HepG2 (cell line): ENCODE measurements at regions not wholly inside any gene's neighbourhood (a gene's known extent, or its start where the extent isn't known, plus 50 kb on each side); places are given as distances from the start of the nearest gene placed in this dataset.
A peak's percentile ranks its signal among the peaks of the same experiment; 100 is the strongest.

ENCODE experiments used
- ATAC-seq: fragments of 200-7000 bp; cut with Tn5 transposase; 3 replicates; pipeline ENCODE4 v1.9.1; 2020; ENCODE audit warnings: mild to moderate bottlenecking, moderate library complexity
- BruUV-seq: library from RNA; stranded (reverse); fragments of 400-500 nt; replicated peaks from 2 replicates; lab custom pipeline; 2021; lab: Mats Ljungman, UMichigan
- CTCF ChIA-PET: fragments of 300-600 bp; formaldehyde crosslinking; extraction: SDS; loops from one replicate; lab custom pipeline; 2021; ENCODE audit warnings: low total read pairs, inconsistent platforms, low intra/inter-chr PET ratio; lab: Yijun Ruan, JAX
- POLR2A ChIA-PET: fragments of 350-600 bp; sonication (Branson Sonifier 250); formaldehyde crosslinking; loops from one replicate; lab custom pipeline; 2020; ENCODE audit warnings: antibody characterized with exemption, inconsistent platforms; lab: Yijun Ruan, JAX
- DNase-seq: peaks from one replicate; pipeline ENCODE4 v3.0.0-alpha.2; 2015; ENCODE audit warnings: low spot score
- FAIRE-seq: peaks from 3 replicates; lab custom pipeline; 2011; peaks lifted over from hg19 to GRCh38; lab: Jason Lieb, UNC
- H2AFZ ChIP-seq: one replicate; pipeline ENCODE4 v1.6.1; 2011; ENCODE audit warnings: low read length, inconsistent platforms
- H3K27ac ChIP-seq: fragments of 300-600 bp; 3 replicates; pipeline ENCODE4 v1.8.0; 2011; ENCODE audit warnings: mixed run types, mild to moderate bottlenecking, mixed read lengths, low read length, inconsistent platforms; ENCODE audit not compliant: insufficient read depth; ENCODE audit errors: extremely low read length
- H3K27me3 ChIP-seq, 2 experiments: fragments of 200-600 bp in 1 of 2; 2 replicates in 1 of 2; 3 replicates in 1 of 2; pipeline versions ENCODE4 v1.6.0 to v1.8.0; 2011; ENCODE audit warnings: low read length in 2 of 2, mild to moderate bottlenecking in 2 of 2, moderate library complexity in 2 of 2, inconsistent platforms in 1 of 2; ENCODE audit not compliant: insufficient read depth in 2 of 2, control insufficient read depth in 1 of 2
- H3K36me3 ChIP-seq, 2 experiments: fragments of 200-600 bp in 1 of 2; replicated peaks in 1 of 2; 2 replicates in 1 of 2; 3 replicates in 1 of 2; pipeline versions ENCODE4 v1.5.1 to v1.8.0; 2011; ENCODE audit warnings: low read length in 2 of 2, inconsistent platforms in 1 of 2; ENCODE audit not compliant: insufficient read depth in 2 of 2, control insufficient read depth in 1 of 2
- H3K4me1 ChIP-seq: 2 replicates; pipeline ENCODE4 v1.5.1; 2012; ENCODE audit warnings: low read length, inconsistent platforms; ENCODE audit not compliant: insufficient read depth
- H3K4me2 ChIP-seq: 2 replicates; pipeline ENCODE4 v1.6.0; 2011; ENCODE audit warnings: low read depth, low read length, inconsistent platforms
- H3K4me3 ChIP-seq, 3 experiments: fragments of 200-600 bp in 1 of 3; sonication (generic), shearing (Covaris generic) in 1 of 3; replicated peaks in 1 of 3; 2 replicates each; pipeline ENCODE4 v1.5.1; 2011 to 2016; ENCODE audit warnings: low read length in 3 of 3, inconsistent platforms in 2 of 3, low read depth in 2 of 3, mild to moderate bottlenecking in 2 of 3, control low read depth in 1 of 3, mixed read lengths in 1 of 3; ENCODE audit not compliant: insufficient read depth in 1 of 3
- H3K79me2 ChIP-seq: one replicate; pipeline ENCODE4 v1.6.1; 2011; ENCODE audit warnings: low read length, inconsistent platforms; ENCODE audit not compliant: insufficient read depth
- H3K9ac ChIP-seq: 2 replicates; pipeline ENCODE4 v1.6.0; 2011; ENCODE audit warnings: mild to moderate bottlenecking, low read depth, low read length, inconsistent platforms; ENCODE audit not compliant: insufficient read depth
- H3K9me3 ChIP-seq: 2 replicates; pipeline ENCODE4 v1.5.1; 2012; ENCODE audit warnings: mild to moderate bottlenecking, low read length
- H4K20me1 ChIP-seq: 2 replicates; pipeline ENCODE4 v1.6.0; 2011; ENCODE audit warnings: inconsistent platforms, mild to moderate bottlenecking, low read length, moderate library complexity; ENCODE audit not compliant: insufficient read depth
- CEBPB ChIP-seq: IDR thresholded peaks from 2 replicates; pipeline ENCODE4 v1.6.1; 2011; ENCODE audit warnings: low read depth, low read length, improper control_type of control experiment, borderline replicate concordance
- FOXK1 ChIP-seq: sonication (generic); formaldehyde crosslinking; IDR thresholded peaks from 2 replicates; pipeline ENCODE4 v1.4.0; 2020; ENCODE audit warnings: low read depth, missing genetic modification reagents, borderline replicate concordance
- MAF1 ChIP-seq: sonication (generic); formaldehyde crosslinking; IDR thresholded peaks from 2 replicates; pipeline ENCODE4 v1.5.0; 2020; ENCODE audit warnings: missing genetic modification reagents, borderline replicate concordance
- XRCC5 ChIP-seq: fragments of 200-400 bp; formaldehyde crosslinking; optimal IDR thresholded peaks from 2 replicates; pipeline ENCODE3; 2017; ENCODE audit warnings: mild to moderate bottlenecking, low read length
- ZBTB44 ChIP-seq: sonication (generic); formaldehyde crosslinking; IDR thresholded peaks from 2 replicates; pipeline ENCODE4 v1.4.0; 2020; ENCODE audit warnings: missing genetic modification reagents
- ZNF274 ChIP-seq: sonication (generic); formaldehyde crosslinking; IDR thresholded peaks from 2 replicates; pipeline ENCODE4 v1.5.1; 2020; ENCODE audit warnings: mild to moderate bottlenecking, missing genetic modification reagents
- WGBS: methylation state at CpG from one replicate; pipeline ENCODE4 v1.1.6; 2017; ENCODE audit warnings: low lambda C conversion rate; 5-methylcytosine and 5-hydroxymethylcytosine counted together
- in situ Hi-C: cut with HindIII; loops from 2 replicates; pipeline ENCODE4 v1.10.0; 2017; ENCODE audit warnings: low pct_unique_long_range_greater_than_20kb; ENCODE audit not compliant: extremely low pct_ligation_motif_present
- intact Hi-C: fragments of 100-400 bp; cut with micrococcal nuclease; formaldehyde crosslinking; loops from one replicate; pipeline ENCODE4 v1.10.0; 2022; ENCODE audit not compliant: unreplicated experiment
- TF ChIP-seq, protein P1 (sequence below): IDR thresholded peaks from 2 replicates; pipeline ENCODE4 v1.6.1; 2016; ENCODE audit warnings: control low read depth
- TF ChIP-seq, protein P2 (sequence below): sonication (generic); formaldehyde crosslinking; IDR thresholded peaks from 2 replicates; pipeline ENCODE4 v1.8.1; 2023; ENCODE audit warnings: mild to moderate bottlenecking, inconsistent platforms, moderate library complexity, missing genetic modification reagents, borderline replicate concordance

- no peak for FAIRE-seq
- H3K4me1 ChIP-seq: no peaks in the 10 kb centered on the region
- WGBS: 8% methylated on average over 4 of the region's 5 CpGs
Measured at GRCh38 chr10:27373566-27374160, 130.4 kb upstream of the RAB18 start.

DNA sequence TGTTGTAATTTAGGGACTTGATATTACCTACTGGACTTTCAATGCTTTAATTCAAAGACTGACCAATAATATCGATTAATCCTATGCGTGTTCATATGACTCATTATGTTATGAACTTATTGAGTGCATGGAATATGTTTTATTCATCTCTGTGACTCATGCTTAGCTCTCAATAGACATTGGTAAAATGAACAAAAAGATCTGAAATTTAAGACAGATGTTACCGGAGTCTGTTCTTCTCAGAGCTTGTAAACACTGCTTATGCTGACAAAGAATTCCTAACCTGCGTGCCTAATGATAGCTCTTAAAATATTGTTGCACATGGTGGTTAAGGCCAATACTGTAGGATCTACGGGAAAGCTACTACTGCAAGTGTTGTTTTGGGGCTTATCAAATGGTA lies 131.5 kb upstream of the ACBD5 start:
- Histone ChIP-seq H3K4me2 (no peak overlapping the region), H3K27me3 (peaks cover 1 to 12% of the 10 kb centered on the region in 2 experiments; a peak in 1 of 5 replicates), H3K4me1 (no peaks in the 10 kb centered on the region), H3K27ac (no peak overlapping the region), H3K79me2 (no peaks in the 10 kb centered on the region), H3K9me3 (no peaks in the 10 kb centered on the region), H3K9ac (no peak overlapping the region), H3K36me3 (no peaks in the 10 kb centered on the region), H3K4me3 (no peak overlapping the region), H4K20me1 (no peaks in the 10 kb centered on the region), H2AFZ (no peak overlapping the region)
- intact Hi-C loops (no loop called here), in situ Hi-C loops (loop anchor here (25.0 kb wide), 1 partner anchor 1035 kb away; no protein-coding TSS in a partner anchor)
- ATAC-seq: no peak
- no peak for FAIRE-seq
- POLR2A ChIA-PET: no interaction called here
- TF ChIP-seq ZNF274 (CRISPR knock-in tag) (no peak), ZBTB44 (CRISPR knock-in tag) (no peak), FOXK1 (CRISPR knock-in tag) (no peak), XRCC5 (no peak), MAF1 (CRISPR knock-in tag) (no peak)
- TF ChIP-seq, protein P1, sequence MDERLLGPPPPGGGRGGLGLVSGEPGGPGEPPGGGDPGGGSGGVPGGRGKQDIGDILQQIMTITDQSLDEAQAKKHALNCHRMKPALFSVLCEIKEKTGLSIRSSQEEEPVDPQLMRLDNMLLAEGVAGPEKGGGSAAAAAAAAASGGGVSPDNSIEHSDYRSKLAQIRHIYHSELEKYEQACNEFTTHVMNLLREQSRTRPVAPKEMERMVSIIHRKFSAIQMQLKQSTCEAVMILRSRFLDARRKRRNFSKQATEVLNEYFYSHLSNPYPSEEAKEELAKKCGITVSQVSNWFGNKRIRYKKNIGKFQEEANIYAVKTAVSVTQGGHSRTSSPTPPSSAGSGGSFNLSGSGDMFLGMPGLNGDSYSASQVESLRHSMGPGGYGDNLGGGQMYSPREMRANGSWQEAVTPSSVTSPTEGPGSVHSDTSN (CRISPR knock-in tag): no peak
- no TSS peak for BruUV-seq
- no peak for DNase-seq
- WGBS: 35% methylated on average over 5 of the region's 5 CpGs
- CTCF ChIA-PET: no interaction called here

More at GRCh38 chr10:27373566-27374160, 130.4 kb upstream of the RAB18 start:
- Histone ChIP-seq H4K20me1 (no peaks in the 10 kb centered on the region), H3K79me2 (no peaks in the 10 kb centered on the region), H3K9ac (no peak overlapping the region), H3K27me3 (peaks cover 1 to 12% of the 10 kb centered on the region in 2 experiments; a peak in 1 of 5 replicates), H3K4me3 (no peak overlapping the region), H3K27ac (no peak overlapping the region), H2AFZ (no peak overlapping the region), H3K36me3 (no peaks in the 10 kb centered on the region), H3K9me3 (no peaks in the 10 kb centered on the region), H3K4me2 (no peak overlapping the region)
- ChIA-PET CTCF (no interaction called here), POLR2A (no interaction called here)
- intact Hi-C loops (no loop called here), in situ Hi-C loops (loop anchor here (25.0 kb wide), 1 partner anchor 1036 kb away; no protein-coding TSS in a partner anchor)
- TF ChIP-seq, protein P2, sequence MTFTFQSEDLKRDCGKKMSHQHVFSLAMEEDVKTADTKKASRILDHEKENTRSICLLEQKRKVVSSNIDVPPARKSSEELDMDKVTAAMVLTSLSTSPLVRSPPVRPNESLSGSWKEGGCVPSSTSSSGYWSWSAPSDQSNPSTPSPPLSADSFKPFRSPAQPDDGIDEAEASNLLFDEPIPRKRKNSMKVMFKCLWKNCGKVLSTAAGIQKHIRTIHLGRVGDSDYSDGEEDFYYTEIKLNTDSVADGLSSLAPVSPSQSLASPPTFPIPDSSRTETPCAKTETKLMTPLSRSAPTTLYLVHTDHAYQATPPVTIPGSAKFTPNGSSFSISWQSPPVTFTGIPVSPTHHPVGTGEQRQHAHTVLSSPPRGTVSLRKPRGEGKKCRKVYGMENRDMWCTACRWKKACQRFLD (CRISPR knock-in tag): no peak
- TF ChIP-seq CEBPB: 0 out of 2 replicates have a peak, but pooled peaks have one; percentile 5
- BruUV-seq: no TSS peak
- ATAC-seq (no peak), DNase-seq (no peak)
